ENCODE measurements at regions not wholly inside any gene's neighbourhood (a gene's known extent, or its start where the extent isn't known, plus 50 kb on each side); places are given as distances from the start of the nearest gene placed in this dataset.

DNA sequence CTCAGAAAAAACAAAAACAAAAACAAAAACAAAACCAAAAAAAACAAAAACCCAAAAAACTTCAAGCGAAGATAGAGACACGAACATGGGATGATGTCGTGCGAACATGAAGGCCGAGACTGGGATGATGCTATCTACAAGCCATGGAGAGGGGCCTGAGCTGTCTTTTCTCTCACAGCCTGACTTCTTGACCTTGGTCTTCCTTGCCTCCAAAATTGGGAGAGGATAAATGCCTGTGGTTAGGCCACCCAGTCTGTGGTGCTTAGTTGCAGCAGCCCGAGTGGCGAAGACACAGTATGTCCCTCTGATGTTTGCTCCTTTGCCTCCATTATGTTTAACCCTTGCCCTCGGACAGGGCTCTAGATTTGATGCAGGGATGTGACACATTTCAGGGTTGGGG is 130.4 kb upstream of the BASP1 start:
- no peaks in the 10 kb centered on the region for H3K4me1 ChIP-seq (ENCODE audit: control insufficient read depth in 1 of 2, extremely low read depth in 1 of 2, insufficient read depth in 2 of 2, low read length in 2 of 2)
- no peaks in the 10 kb centered on the region for H3K9me3 ChIP-seq
- no peaks in the 10 kb centered on the region for H3K36me3 Mint-ChIP-seq
- ATAC-seq (replicated peaks in 1 of 4) (no peak), DNase-seq (no peak)
- no peak overlapping the region for H3K4me3 ChIP-seq (ENCODE audit: control insufficient read depth in 1 of 2, extremely low read depth in 1 of 2, low read length in 1 of 2)
- H3K27ac Mint-ChIP-seq: no peak overlapping the region
- 80% methylated on average over 6 of the region's 8 CpGs for WGBS (ENCODE audit: insufficient coverage)
- H3K9me3 Mint-ChIP-seq: no peaks in the 10 kb centered on the region
- no peaks in the 10 kb centered on the region for H3K36me3 ChIP-seq (ENCODE audit: control insufficient read depth in 2 of 2, extremely low read depth in 1 of 2, insufficient read depth in 1 of 2, low read length in 1 of 2)
- no peaks in the 10 kb centered on the region for H3K27me3 ChIP-seq (replicated peaks in 1 of 2; ENCODE audit: control insufficient read depth in 2 of 2, extremely low read depth in 1 of 2, insufficient read depth in 2 of 2, low read length in 1 of 2)
- CTCF ChIA-PET: no interaction called here
- POLR2A ChIA-PET: no interaction called here
- H3K4me3 Mint-ChIP-seq: no peak overlapping the region
- no peaks in the 10 kb centered on the region for H3K4me1 Mint-ChIP-seq
- no peak overlapping the region for H3K27ac ChIP-seq (ENCODE audit: low read length)
- peaks cover 0 to 3% of the 10 kb centered on the region in 2 donors for H3K27me3 Mint-ChIP-seq

DNA sequence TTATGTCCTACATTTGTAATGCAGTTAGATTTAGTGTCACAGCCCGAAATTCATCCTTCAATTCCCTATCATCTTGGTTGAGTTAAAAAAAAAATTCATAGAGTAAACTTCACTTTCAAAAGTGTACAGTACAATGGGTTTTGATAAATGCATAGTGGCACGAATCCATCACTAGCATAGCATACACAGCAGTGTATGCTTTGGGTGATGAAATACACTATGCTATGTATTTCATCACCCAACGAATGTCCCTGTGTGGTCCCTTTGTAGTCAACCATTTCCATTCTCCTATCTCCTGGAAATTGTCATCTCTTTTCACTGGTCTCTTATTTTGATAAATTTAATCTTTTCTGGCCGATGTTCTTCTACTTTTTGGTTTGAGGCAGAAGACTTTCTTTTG is 129.4 kb upstream of the BASP1 start:
- no peaks in the 10 kb centered on the region for H3K9me3 Mint-ChIP-seq
- Histone ChIP-seq H3K4me1 (ENCODE audit: control insufficient read depth in 1 of 2, extremely low read depth in 1 of 2, insufficient read depth in 2 of 2, low read length in 2 of 2) (no peaks in the 10 kb centered on the region), H3K27ac (ENCODE audit: low read length) (no peak overlapping the region), H3K9me3 (no peaks in the 10 kb centered on the region), H3K36me3 (ENCODE audit: control insufficient read depth in 2 of 2, extremely low read depth in 1 of 2, insufficient read depth in 1 of 2, low read length in 1 of 2) (no peaks in the 10 kb centered on the region), H3K27me3 (replicated peaks in 1 of 2; ENCODE audit: control insufficient read depth in 2 of 2, extremely low read depth in 1 of 2, insufficient read depth in 2 of 2, low read length in 1 of 2) (no peaks in the 10 kb centered on the region), H3K4me3 (ENCODE audit: control insufficient read depth in 1 of 2, extremely low read depth in 1 of 2, low read length in 1 of 2) (no peak overlapping the region)
- ATAC-seq (replicated peaks in 1 of 4) (no peak), DNase-seq (no peak)
- CTCF ChIA-PET: no interaction called here
- WGBS (ENCODE audit: insufficient coverage): no CpG with 5 or more reads among the region's 4 CpGs
- POLR2A ChIA-PET: interaction anchor here in 1 of 2 donors (0.5 kb wide), 1 partner anchor 71 kb away, joined by 4 read pairs; no protein-coding TSS in a partner anchor
- peaks cover 0 to 8% of the 10 kb centered on the region in 2 donors for H3K27me3 Mint-ChIP-seq
- no peak overlapping the region for H3K4me3 Mint-ChIP-seq
- H3K27ac Mint-ChIP-seq: no peak overlapping the region
- no peaks in the 10 kb centered on the region for H3K4me1 Mint-ChIP-seq
- H3K36me3 Mint-ChIP-seq: no peaks in the 10 kb centered on the region

DNA sequence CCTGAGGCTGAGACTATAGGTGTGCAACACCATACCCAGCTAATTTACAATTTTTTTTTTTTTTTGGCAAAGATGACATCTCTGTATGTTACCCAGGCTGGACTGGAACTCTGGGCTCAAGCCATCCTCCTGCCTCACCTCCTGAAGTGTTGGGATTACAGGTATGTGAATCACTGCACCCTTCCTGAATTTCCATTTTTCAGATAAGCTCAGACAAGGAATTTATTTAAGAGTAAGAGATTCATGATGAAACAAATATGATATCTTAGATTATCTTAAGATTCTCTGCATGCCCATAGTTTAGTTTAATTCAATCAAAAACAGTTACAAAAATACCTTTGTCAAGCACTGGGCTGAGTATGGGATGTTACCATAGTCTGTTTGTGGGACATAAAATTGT is 128.4 kb upstream of the BASP1 start:
- no peaks in the 10 kb centered on the region for H3K4me1 ChIP-seq (ENCODE audit: control insufficient read depth in 1 of 2, extremely low read depth in 1 of 2, insufficient read depth in 2 of 2, low read length in 2 of 2)
- POLR2A ChIA-PET: no interaction called here
- H3K9me3 ChIP-seq: no peaks in the 10 kb centered on the region
- H3K36me3 ChIP-seq (ENCODE audit: control insufficient read depth in 2 of 2, extremely low read depth in 1 of 2, insufficient read depth in 1 of 2, low read length in 1 of 2): no peaks in the 10 kb centered on the region
- Mint-ChIP-seq H3K27ac (no peak overlapping the region), H3K36me3 (no peaks in the 10 kb centered on the region), H3K4me3 (no peak overlapping the region), H3K9me3 (no peaks in the 10 kb centered on the region), H3K4me1 (no peaks in the 10 kb centered on the region), H3K27me3 (peaks cover 0 to 8% of the 10 kb centered on the region in 2 donors)
- ATAC-seq (replicated peaks in 1 of 4) (no peak), DNase-seq (no peak)
- CTCF ChIA-PET: interaction anchor here in 1 of 2 donors (0.7 kb wide), 1 partner anchor 35 kb away, joined by 3 read pairs; no protein-coding TSS in a partner anchor
- no peaks in the 10 kb centered on the region for H3K27me3 ChIP-seq (replicated peaks in 1 of 2; ENCODE audit: control insufficient read depth in 2 of 2, extremely low read depth in 1 of 2, insufficient read depth in 2 of 2, low read length in 1 of 2)
- H3K4me3 ChIP-seq (ENCODE audit: control insufficient read depth in 1 of 2, extremely low read depth in 1 of 2, low read length in 1 of 2): no peak overlapping the region
- no peak overlapping the region for H3K27ac ChIP-seq (ENCODE audit: low read length)

DNA sequence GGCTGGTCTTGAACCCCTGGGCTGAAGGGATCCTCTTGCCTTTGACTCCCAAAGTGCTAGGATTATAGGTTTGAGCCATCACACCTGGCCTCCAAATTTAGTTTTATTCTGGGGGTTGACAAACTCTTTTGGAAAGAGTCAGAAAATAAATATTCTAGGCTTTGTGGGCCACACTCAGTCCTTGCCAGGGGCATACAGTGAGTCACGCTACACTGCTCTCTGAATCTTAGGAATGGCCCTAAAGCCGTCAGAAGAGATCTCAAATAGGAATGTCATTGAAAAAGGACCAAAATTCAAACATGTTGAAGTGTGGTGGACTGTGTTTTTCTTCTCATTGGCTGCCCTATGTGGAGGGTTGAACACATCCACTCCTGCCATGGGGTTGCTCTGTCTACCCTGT is 127.7 kb upstream of the BASP1 start:
- ChIA-PET POLR2A (no interaction called here), CTCF (no interaction called here)
- Histone ChIP-seq H3K27ac (ENCODE audit: low read length) (no peak overlapping the region), H3K36me3 (ENCODE audit: control insufficient read depth in 2 of 2, extremely low read depth in 1 of 2, insufficient read depth in 1 of 2, low read length in 1 of 2) (no peaks in the 10 kb centered on the region), H3K4me1 (ENCODE audit: control insufficient read depth in 1 of 2, extremely low read depth in 1 of 2, insufficient read depth in 2 of 2, low read length in 2 of 2) (no peaks in the 10 kb centered on the region), H3K27me3 (replicated peaks in 1 of 2; ENCODE audit: control insufficient read depth in 2 of 2, extremely low read depth in 1 of 2, insufficient read depth in 2 of 2, low read length in 1 of 2) (no peaks in the 10 kb centered on the region), H3K9me3 (no peaks in the 10 kb centered on the region), H3K4me3 (ENCODE audit: control insufficient read depth in 1 of 2, extremely low read depth in 1 of 2, low read length in 1 of 2) (no peak overlapping the region)
- Mint-ChIP-seq H3K27ac (no peak overlapping the region), H3K4me1 (no peaks in the 10 kb centered on the region), H3K27me3 (peaks cover 0 to 8% of the 10 kb centered on the region in 2 donors), H3K36me3 (no peaks in the 10 kb centered on the region), H3K9me3 (no peaks in the 10 kb centered on the region), H3K4me3 (no peak overlapping the region)
- ATAC-seq (replicated peaks in 1 of 4) (no peak), DNase-seq (no peak)
- WGBS (ENCODE audit: insufficient coverage): 100% methylated on average over 1 of the region's 2 CpGs

DNA sequence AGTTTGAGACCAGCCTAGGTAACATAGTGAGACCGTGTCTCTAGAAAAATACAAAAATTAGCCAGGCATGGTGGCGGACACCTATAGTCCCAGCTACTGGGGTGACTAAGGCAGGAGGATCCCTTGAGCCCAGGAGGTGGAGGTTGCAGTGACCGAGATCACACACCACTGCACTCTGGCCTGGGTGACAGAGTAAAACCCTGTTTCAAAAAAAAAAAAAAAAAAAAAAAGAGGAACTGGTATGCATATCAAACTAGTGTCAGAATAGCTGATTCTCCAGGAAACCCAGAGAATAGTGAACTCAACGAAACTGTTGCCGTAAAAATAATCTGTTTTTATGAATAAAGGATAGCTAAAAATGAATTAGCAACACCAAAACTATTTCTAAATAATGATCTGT is 126.6 kb upstream of the BASP1 start:
- ChIA-PET CTCF (no interaction called here), POLR2A (interaction anchor here in 1 of 2 donors (0.6 kb wide), 1 partner anchor 827 kb away, joined by 3 read pairs; no protein-coding TSS in a partner anchor)
- no peaks in the 10 kb centered on the region for H3K9me3 Mint-ChIP-seq
- peaks cover 0 to 11% of the 10 kb centered on the region in 2 donors for H3K27me3 Mint-ChIP-seq
- 80% methylated on average over 2 of the region's 5 CpGs for WGBS (ENCODE audit: insufficient coverage)
- no peak overlapping the region for H3K27ac Mint-ChIP-seq
- Histone ChIP-seq H3K27me3 (replicated peaks in 1 of 2; ENCODE audit: control insufficient read depth in 2 of 2, extremely low read depth in 1 of 2, insufficient read depth in 2 of 2, low read length in 1 of 2) (no peaks in the 10 kb centered on the region), H3K4me3 (ENCODE audit: control insufficient read depth in 1 of 2, extremely low read depth in 1 of 2, low read length in 1 of 2) (no peak overlapping the region), H3K9me3 (no peaks in the 10 kb centered on the region), H3K27ac (ENCODE audit: low read length) (no peak overlapping the region), H3K36me3 (ENCODE audit: control insufficient read depth in 2 of 2, extremely low read depth in 1 of 2, insufficient read depth in 1 of 2, low read length in 1 of 2) (no peaks in the 10 kb centered on the region), H3K4me1 (ENCODE audit: control insufficient read depth in 1 of 2, extremely low read depth in 1 of 2, insufficient read depth in 2 of 2, low read length in 2 of 2) (no peaks in the 10 kb centered on the region)
- H3K4me1 Mint-ChIP-seq: no peaks in the 10 kb centered on the region
- no peak overlapping the region for H3K4me3 Mint-ChIP-seq
- ATAC-seq (replicated peaks in 1 of 4) (no peak), DNase-seq (no peak)
- H3K36me3 Mint-ChIP-seq: no peaks in the 10 kb centered on the region

DNA sequence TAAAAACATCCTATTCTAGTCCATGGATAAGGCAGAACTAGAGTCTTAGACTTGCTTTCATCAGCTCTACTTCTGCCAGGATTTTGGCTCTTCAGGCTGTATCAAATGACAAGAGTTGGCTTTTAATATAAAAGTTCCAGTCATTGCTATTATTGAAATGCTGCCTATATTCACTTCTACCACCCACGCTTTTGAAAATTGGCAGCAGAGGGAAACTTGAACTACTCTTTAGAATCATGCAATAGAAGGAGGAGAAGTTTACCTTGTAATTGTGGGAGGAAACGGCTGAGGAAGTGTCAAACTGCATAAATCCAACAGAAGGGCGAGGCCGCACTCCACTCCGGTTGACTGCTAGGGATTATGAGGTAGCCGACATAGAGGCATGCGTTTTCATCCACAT is 122.6 kb upstream of the BASP1 start:
- no peaks in the 10 kb centered on the region for H3K4me1 ChIP-seq (ENCODE audit: control insufficient read depth in 1 of 2, extremely low read depth in 1 of 2, insufficient read depth in 2 of 2, low read length in 2 of 2)
- ATAC-seq (replicated peaks in 1 of 4) (no peak), DNase-seq (no peak)
- WGBS (ENCODE audit: insufficient coverage): no CpG with 5 or more reads among the region's 7 CpGs
- no peaks in the 10 kb centered on the region for H3K9me3 ChIP-seq
- H3K4me3 ChIP-seq (ENCODE audit: control insufficient read depth in 1 of 2, extremely low read depth in 1 of 2, low read length in 1 of 2): no peak overlapping the region
- H3K4me1 Mint-ChIP-seq: no peaks in the 10 kb centered on the region
- H3K27ac Mint-ChIP-seq: no peak overlapping the region
- CTCF ChIA-PET: no interaction called here
- H3K4me3 Mint-ChIP-seq: no peak overlapping the region
- H3K27me3 ChIP-seq (replicated peaks in 1 of 2; ENCODE audit: control insufficient read depth in 2 of 2, extremely low read depth in 1 of 2, insufficient read depth in 2 of 2, low read length in 1 of 2): no peaks in the 10 kb centered on the region
- H3K9me3 Mint-ChIP-seq: no peaks in the 10 kb centered on the region
- H3K27me3 Mint-ChIP-seq: peaks cover 0 to 11% of the 10 kb centered on the region in 2 donors
- POLR2A ChIA-PET: no interaction called here
- H3K36me3 ChIP-seq (ENCODE audit: control insufficient read depth in 2 of 2, extremely low read depth in 1 of 2, insufficient read depth in 1 of 2, low read length in 1 of 2): no peaks in the 10 kb centered on the region
- H3K36me3 Mint-ChIP-seq: no peaks in the 10 kb centered on the region
- no peak overlapping the region for H3K27ac ChIP-seq (ENCODE audit: low read length)

DNA sequence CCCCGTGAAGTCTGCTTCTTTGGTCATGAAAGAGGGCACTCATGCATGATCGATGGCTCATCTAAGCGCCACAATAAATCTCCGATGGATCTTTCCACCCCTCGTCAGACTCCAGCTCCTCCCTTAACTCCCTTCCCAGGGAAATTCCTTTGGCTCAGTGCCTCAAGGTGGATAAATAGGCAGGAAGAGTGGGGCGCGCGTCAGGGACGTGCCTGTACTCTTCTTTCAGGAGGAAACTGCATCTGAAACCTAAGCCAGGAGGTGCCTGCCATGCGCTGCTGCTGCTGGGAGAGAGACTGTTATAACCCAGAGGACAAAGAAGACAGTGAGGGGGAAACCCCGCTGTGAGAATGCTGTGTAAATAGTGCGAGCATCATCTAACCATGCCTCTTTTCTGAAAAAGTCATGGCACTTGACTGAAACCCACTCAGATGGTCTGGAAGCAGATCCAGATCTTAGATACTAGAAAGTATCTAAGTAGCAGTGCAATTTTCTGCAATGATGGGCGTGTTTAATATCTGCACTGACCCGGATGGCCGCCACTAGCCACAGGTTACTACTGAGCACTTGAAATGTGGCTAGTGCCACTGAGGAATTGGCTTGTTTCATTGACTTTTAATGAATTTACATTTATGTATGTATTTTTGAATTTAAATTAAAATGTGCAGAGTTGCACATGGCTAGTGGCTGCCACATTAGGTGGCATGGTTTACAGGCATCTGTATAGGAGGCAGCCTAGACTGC is 120.3 kb upstream of the BASP1 start:
- Mint-ChIP-seq H3K4me1 (no peaks in the 10 kb centered on the region), H3K27me3 (peaks cover 0 to 8% of the 10 kb centered on the region in 2 donors), H3K4me3 (no peak overlapping the region), H3K9me3 (no peaks in the 10 kb centered on the region), H3K36me3 (no peaks in the 10 kb centered on the region), H3K27ac (no peak overlapping the region)
- H3K27me3 ChIP-seq (replicated peaks in 1 of 2; ENCODE audit: control insufficient read depth in 2 of 2, extremely low read depth in 1 of 2, insufficient read depth in 2 of 2, low read length in 1 of 2): no peaks in the 10 kb centered on the region
- H3K27ac ChIP-seq (ENCODE audit: low read length): no peak overlapping the region
- no peak overlapping the region for H3K4me3 ChIP-seq (ENCODE audit: control insufficient read depth in 1 of 2, extremely low read depth in 1 of 2, low read length in 1 of 2)
- H3K36me3 ChIP-seq (ENCODE audit: control insufficient read depth in 2 of 2, extremely low read depth in 1 of 2, insufficient read depth in 1 of 2, low read length in 1 of 2): no peaks in the 10 kb centered on the region
- ATAC-seq (replicated peaks in 1 of 4) (no peak), DNase-seq (no peak)
- no peaks in the 10 kb centered on the region for H3K4me1 ChIP-seq (ENCODE audit: control insufficient read depth in 1 of 2, extremely low read depth in 1 of 2, insufficient read depth in 2 of 2, low read length in 2 of 2)
- CTCF ChIA-PET: no interaction called here
- no peaks in the 10 kb centered on the region for H3K9me3 ChIP-seq
- WGBS (ENCODE audit: insufficient coverage): 86% methylated on average over 9 of the region's 15 CpGs
- POLR2A ChIA-PET: no interaction called here
